Urothelium cell line (cell line): ENCODE measurements at regions not wholly inside any gene's neighbourhood (a gene's known extent, or its start where the extent isn't known, plus 50 kb on each side); places are given as distances from the start of the nearest gene placed in this dataset.

Experiments used
- DNase-seq: peaks from one replicate; pipeline ENCODE4 v3.0.0; 2011; ENCODE audit warnings: low spot score, mixed read lengths
- FAIRE-seq: peaks from 2 replicates; lab custom pipeline; 2011; peaks lifted over from hg19 to GRCh38; lab: Jason Lieb, UNC

DNA sequence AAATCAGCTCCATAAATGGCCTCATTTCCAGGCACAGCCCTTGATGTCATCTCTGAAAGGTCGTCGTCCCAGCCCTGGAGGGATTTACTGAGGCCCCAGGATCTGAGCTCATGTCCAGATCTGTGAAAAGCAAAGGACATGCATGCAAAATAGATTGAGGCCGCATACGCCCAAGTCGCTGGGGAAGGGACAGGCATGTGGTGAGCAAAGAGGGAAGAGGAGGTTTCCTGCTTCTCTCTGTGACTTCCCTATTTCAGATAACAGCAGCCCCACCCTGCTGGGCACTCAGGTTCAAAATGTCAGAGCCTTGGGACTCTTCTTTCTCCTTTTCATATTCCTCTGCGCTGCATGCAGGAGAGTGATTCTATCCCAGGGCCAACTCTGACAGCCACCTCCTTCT lies 197.2 kb downstream of the ADSS2 start:
- no peak for DNase-seq
- FAIRE-seq = no peak

DNA sequence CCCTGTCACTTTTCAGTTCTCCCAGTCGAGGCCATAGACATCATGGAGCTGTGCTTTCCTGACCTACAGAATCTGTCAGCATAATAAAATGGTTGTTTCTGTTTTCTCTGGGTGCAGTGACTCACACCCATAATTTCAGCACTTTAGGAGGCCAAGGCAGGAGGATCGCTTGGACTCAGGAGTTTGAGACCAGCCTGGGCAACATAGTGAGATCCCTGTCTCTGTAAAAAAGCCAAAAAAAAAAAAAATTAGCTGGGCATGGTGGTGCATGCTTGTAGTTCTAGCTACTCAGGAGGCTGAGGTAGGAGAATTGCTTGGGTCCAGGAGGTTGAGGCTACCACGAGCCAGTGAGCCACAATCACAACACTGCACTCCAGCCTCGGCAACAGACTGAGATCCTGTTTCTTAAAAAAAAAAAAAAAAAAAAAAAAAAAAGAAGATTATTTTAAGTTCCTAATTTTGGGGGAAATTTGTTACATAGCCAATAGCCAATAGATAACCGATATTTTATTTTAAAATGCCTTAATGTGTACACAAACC lies 196.2 kb downstream of the ADSS2 start:
- FAIRE-seq = no peak

DNA sequence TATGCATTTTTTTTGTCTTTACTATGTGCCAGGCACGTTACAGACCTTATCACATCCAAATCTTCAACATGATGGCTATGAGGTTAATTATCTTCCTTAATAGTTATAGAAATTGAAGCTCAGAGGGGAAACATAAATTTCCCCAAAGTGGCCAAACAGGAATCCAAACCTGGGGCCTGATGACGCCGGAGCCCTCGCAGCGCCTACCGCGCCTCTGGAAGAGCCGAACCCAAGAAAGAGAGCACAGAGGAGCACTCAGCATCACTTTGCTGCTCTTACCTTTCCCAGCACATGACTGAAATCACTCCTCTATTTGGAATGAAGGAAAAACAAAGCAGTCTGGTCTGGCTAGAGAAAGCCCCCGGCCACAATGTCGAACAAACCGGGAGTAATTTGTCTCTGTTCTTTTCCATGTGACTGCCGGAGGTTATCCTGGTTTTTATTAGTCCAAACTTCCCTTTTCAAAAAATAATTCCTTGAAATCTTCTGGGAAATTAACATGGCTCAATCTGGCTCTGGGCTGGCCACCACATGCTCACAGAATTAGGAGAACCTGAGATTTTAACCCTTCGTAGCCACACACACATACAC lies 195.5 kb downstream of the ADSS2 start:
- FAIRE-seq = no peak
- DNase-seq = no peak

More for the DNA sequence above, 196.2 kb downstream of the ADSS2 start:
- DNase-seq = no peak

DNA sequence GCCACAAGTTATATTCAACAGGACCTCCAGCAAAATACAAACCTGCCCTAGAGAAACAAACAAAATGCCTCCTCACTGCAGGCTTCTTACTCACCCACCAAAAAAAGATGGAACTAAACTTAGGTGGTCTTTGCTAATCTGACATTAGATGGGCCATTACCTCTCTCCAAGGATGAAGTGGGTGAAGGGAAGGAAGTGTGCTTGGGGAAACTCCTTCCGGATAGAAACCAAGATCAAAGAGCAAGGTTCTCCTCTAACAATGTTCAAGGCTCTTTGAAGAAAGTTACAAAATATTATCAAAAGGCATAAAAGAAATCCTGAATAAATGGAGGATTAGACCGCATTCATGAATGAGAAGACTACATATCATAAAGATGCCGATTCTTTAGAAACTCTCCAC lies 187.5 kb downstream of the ADSS2 start:
- no peak for DNase-seq
- FAIRE-seq = no peak

DNA sequence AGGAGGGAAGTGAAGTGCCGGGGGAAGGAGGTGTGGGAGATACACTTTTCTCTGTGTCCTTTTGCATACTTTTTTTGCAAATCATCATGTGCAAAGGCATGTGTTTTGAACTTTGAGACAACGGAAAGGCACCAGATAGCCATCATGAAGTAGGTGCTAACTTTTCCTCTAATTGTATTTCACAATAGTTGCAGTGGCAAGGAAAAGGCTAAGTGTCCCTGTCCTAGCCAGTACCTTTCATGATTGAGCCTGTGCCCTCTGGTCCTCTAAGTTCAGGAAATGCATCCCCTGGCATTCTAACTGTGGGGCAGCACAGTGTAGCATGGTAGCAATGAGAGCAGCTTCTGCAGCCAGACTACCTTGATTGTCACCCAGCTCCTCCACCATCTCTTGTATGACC lies 186.2 kb downstream of the ADSS2 start:
- DNase-seq (no peak), FAIRE-seq (no peak)

DNA sequence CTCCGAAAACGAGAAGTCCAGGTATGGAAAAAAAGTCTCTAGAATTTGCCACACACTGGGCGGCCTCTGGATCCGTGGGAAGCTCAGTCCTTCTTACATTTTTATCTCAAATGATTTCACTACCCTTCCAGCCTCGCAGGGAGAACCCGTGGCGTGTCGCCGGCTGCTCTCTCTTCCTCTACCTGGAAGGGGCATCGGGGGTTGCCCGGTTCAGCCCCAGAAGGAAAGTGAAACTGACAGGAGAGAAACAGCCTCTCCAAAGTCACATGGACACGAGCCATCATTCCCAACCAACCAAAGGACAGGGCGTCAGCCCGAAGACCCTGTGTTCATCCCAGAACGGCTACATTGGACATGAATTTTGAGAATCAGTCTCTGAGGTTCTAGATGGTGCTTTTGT lies 182.5 kb downstream of the ADSS2 start:
- FAIRE-seq (no peak), DNase-seq (no peak)

DNA sequence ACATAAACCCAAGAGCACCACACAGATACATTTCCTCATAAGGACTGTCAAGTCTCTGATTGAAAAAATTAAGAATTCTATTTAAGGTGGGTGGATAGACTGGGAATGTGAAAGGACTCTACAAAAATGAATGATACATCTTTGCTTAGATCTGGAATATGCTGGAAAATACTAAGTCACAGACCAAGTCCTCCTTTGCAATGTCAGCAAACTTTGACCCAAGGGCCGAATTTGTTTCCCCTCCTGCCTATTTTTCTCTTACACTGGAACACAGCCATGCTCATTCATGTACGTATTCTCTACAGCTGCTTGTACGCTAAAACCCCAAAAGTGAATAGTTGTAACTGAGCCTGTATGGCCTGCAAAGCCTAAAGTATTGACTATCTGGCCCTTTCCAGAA lies 180.7 kb downstream of the ADSS2 start:
- no peak for DNase-seq
- FAIRE-seq = no peak

DNA sequence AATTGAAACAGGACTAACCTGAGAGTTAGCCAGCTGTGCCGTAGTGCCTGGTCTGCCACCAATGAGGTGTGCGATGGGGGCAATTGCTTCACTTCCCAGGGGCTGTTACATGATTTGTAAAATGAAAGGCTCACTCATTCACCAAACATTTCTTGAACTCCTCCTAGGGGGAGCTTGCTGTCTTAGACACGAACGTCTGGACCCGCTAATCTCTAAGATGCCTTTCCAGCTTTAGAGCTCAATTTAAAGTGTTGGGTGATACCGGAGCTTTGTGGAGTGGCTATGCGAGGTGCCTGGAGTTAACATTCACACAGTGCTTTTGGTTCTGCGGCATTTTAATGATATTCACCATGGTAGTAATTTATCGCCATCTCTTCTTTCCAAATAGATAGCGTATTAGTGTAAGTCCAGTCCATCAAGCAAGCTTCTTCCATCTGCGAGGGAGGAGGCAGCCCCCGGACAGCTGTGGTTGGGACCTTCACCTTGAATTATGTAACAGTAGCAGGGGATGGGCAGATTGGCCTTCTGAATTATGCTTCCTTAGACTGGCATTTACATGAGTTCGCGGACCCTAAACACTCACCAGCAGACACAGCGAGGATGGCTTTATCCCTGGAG lies 179.9 kb downstream of the ADSS2 start:
- FAIRE-seq (no peak), DNase-seq (no peak)

DNA sequence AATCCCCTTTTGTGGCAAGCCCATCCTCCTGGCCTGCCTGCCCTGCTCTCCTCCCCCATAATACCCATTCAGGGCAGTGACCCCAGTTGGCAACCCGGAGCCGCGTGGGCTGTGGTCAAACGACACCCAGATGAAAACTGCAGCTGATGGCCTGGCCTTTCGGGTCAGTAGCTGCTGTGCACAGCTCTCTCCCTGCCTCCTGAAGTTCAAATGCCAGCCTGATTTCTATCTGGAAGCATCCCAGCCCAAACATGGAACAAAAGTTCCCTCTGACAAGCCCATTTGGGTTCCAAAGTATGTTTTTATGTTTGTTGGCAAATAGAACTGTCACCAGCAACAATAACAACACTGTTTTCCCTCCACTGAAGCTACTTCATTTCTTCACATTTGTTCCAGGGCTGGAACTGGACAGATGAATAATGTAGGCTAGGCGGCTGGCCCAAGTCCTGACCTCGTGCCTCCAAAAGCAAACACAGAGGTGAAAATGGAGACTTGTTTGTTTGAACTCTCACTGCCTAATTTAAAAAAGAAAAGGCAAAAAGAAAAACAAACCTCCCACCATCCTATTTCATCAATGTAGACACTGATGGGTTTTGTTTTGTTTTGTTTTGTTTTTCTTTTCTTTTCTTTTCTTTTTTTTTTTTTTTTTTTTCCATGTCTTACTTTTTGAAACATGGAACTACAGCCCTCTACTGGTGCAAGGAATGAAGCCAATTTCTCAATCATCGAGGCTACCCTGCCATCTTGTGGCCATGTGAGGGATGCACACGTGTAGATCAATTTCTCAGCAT lies 179.0 kb downstream of the ADSS2 start:
- no peak for FAIRE-seq

DNA sequence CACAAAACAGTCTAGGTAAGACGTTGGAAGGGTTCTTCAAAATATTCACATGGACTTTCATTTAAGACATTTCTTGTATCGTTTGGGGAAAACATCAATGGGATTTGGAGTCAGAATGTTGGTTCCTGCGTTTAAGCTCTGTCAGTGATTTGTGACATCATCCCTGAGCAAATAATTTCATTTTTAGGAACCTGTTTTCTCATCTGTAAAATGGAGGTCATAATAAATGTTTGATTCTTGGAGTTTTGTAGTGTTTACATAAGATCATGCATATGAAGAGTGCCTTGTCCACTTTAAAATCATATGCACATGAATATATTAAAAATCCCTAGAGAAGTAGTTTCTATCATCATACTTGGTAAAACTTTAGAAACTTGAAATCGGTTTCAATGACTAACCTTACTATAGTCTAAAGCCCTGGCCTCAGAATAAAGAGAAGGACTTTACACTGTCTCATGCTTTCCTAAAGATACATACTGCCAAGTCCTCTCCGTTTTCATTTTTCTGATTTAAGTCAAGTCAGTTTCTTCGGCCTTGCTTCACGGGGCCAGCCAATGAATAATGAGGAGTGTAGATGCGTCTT lies 178.4 kb downstream of the ADSS2 start:
- DNase-seq (no peak), FAIRE-seq (no peak)

More for the DNA sequence above, 179.0 kb downstream of the ADSS2 start:
- DNase-seq = peak; percentile 67

DNA sequence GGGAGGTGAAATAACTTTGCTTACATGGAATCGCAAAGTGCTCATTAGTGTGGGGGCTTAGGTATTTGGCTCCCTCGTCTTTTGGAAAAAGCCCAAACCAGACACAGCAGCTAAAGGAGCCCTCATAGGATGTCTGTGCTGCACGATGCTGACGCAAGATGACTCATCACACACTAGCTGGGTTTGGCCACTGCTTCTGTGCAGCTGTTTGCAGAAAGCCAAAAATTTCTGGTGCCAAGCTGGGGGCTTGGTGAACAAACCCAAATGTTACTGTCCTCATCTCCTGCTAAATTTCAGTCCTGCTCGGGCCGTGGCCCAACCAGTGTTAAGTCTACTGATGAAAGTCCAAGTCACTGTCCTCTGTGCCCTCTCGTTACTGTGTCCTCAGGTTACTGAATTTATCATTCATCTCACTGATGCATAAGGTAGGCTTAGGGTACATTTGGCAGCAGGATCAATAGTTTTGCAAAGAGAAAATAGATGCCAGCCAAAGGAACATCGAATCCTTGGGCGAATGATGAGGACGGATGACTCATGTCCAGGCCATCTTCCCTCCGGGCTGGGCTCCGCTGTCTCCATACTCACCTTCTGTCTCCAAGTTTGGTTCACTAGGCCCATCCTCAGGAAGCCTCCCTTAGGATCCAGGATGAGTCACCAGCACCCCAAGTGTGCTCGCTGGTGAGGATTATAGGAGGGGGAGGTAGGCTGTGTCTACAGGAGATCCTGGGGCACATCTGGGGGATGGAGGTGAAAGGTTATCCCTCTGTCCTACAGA lies 177.7 kb downstream of the ADSS2 start:
- FAIRE-seq = peak; percentile 20
- DNase-seq = peak; percentile 91

DNA sequence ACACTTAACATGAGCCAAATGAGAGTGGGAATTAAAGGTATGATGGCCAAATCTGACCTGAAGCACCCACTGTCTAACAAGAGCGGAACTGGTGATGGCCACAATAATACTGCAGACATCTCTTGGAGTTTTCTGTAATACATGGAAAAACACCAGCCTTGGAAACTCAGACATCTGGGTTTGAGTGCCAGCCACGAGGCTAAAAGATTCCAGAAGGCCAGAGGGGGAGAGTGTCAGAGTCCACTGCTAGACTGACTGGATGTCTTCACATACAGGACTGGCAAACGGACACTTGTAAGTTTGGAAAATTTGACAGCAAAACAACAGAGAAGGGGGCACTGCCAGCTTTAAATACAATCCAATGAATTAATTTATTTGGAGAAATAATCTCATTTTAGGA lies 175.1 kb downstream of the ADSS2 start:
- DNase-seq (no peak), FAIRE-seq (no peak)

DNA sequence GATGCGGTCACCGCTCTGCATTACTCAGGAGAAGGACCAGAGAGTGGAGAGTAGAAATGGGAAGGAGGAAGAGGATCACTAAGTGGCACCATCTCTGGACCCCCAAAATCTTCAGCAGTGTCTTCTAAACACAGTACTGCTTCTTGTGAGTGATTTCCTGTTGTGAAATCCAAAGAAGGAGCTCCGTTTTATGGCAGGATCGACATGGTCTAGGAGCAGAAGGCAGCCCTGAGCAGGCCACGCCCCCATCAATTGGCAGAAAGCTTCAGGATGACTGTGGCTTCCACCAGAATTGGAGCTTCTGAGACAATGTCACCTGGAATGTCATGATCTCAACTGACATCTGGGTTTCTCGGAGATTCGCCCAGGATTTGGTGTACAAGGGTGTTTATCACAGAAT lies 171.5 kb downstream of the ADSS2 start:
- DNase-seq = no peak
- FAIRE-seq = no peak

DNA sequence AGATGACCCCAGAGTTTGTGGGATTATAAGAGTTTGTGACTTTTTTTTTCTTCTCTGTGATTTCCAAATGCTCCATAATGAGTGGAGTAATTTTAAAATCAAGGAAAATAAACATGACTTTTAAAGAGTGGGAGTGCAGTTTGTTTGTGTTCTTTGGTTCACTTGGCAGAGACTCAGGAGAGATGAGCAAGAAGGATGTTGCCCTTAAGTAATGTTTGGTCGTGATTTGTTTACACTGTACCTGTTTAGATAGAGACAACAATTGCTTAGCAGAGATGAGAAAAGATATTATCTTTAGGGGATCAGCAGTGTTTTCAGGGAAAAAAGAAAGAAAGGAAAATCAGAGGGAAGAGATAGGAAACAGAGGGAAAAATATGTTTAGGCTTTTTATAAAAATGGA lies 170.8 kb downstream of the ADSS2 start:
- FAIRE-seq (no peak), DNase-seq (no peak)

DNA sequence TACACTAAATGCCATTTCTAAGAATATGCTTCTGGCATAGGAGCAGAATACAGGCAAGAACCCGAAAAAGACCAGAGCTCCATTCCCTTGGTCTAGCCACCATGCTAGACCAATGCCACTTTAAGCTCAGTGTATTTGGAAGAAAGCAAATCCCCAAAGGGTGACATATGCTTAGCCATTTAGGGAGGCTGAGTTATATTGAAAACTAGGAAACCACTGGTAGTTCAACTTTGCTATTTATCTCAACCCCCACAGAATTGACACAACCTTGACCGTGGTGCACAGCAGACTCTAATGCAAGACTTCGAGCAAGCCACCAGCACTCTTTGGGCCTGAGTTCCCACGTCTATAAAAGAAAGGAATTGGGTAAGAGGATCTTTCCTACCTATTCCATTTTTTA lies 167.9 kb downstream of the ADSS2 start:
- no peak for FAIRE-seq
- no peak for DNase-seq

DNA sequence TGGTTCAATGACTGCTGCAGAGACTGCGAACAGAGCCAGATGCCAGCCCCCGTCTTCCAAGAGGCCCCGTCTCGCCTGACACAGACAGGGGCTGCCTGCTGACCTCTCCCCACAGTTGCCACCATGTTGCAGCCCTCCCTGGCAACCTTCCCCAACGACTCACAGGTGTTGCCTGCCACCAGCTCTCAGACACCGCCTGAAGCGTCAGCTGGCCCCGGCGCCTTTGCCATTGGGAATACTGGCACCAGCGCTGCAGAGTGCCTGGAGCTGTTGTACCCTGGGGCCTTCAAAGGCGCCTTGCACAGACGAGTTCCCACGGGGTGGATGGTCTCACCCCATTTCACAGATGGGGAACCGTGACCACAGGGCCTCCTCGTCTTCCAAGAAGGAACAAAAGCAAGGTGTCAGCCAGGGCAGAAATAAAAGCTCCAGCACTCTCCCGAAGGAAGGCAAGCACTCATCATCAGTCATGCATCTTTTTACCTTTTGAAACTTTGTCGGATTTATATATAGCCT lies 167.0 kb downstream of the ADSS2 start:
- DNase-seq = no peak
- no peak for FAIRE-seq

DNA sequence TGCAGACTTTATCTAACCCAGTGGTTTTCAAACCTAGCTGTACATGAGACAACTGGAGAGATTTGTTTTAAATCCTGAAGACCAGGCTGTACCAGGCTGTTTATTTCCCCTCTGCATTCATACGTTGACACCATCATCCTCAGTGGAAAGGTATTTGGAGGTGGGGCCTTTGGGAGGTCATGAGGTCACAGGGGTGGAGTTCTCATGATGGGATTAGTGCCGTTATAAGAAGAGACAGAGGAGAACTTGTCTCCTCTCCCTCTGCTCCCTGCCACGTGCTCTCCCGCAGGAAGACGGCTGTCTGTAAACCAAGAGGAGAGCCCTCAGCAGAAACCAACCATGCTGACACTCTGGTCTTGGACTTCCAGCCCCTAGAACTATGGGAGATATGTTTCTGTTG lies 165.4 kb downstream of the ADSS2 start:
- no peak for DNase-seq
- no peak for FAIRE-seq

DNA sequence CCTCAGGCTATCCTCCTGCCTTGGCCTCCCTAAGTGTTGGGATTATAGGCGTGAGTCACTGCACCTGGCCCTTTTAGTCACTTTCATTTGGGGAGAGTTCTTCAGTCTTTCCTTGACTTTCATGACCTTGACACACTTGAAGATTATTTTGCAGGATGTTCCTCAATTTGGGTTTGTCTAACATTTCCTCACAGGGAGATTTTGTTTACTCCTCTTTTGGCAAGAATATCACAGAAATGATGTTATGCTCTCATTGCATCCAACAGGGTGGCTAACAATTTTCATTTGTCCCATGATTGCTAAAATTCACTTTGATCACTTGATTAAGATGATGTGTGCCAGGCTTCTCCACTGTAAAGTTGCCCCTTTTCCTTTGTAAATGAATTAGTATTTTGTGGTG lies 164.0 kb downstream of the ADSS2 start:
- DNase-seq (no peak), FAIRE-seq (no peak)

DNA sequence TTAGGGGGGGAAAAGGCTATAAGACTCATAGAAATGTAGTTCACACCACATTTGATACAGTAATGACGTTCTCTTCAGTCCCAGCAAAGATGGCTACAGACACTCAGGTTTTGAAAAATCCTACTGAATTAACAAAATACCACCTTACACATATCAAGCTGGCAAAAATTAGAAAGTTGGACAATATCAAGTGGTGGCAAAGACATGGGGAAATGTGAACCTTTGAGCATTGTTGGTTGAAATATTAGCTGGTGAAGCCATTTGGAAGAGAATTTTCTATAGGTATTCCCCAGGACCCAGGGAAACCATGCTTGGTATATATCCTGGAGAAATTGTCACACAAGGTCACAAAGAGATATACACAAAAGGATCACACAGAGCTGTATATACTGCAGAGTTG lies 163.0 kb downstream of the ADSS2 start:
- no peak for DNase-seq
- FAIRE-seq = no peak

DNA sequence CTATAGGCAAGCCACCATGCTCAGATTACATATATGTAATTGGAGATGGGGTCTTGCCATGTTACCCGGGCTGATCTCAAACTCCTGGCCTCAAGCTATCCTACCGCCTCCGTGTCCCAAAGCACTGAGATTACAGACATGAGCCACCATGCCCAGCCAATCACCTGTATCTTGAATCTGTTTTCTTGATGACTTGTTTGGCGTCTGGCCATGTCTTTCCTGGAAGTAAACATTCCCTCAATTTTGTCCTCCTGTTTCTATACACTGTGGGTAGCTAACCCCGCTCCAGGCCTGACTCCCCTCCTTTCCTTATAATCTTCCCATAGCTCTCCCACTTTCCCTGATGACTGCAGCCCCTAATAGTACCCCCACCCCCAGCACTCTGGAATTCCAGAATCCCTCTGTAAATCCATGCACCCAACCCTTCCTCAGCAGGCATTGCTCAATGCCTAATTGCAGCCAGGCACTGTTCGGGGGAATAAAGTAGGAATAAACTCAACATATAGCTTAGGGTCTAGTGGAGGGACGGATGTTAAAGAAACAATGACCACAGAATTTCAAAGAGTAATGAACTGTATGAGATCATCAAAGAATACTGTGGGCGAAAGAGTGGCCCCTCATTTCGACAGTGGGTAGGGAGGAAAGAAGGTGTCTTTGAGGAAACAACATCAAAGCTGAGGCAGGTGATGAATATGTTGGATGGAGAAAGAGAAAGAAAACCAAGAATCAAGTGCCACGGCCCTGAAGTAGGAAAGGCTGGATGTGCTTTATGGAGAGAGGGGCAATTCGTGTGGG lies 161.5 kb downstream of the ADSS2 start:
- no peak for FAIRE-seq
- DNase-seq = no peak
